HG03103 (cell line): ENCODE measurements at regions not wholly inside any gene's neighbourhood (a gene's known extent, or its start where the extent isn't known, plus 50 kb on each side); places are given as distances from the start of the nearest gene placed in this dataset.

Experiments used
- ATAC-seq: cut with Tn5 transposase; IDR thresholded peaks from one replicate; pipeline ENCODE4 v1.9.1; 2021; ENCODE audit warnings: low read depth; ENCODE audit not compliant: unreplicated experiment

DNA sequence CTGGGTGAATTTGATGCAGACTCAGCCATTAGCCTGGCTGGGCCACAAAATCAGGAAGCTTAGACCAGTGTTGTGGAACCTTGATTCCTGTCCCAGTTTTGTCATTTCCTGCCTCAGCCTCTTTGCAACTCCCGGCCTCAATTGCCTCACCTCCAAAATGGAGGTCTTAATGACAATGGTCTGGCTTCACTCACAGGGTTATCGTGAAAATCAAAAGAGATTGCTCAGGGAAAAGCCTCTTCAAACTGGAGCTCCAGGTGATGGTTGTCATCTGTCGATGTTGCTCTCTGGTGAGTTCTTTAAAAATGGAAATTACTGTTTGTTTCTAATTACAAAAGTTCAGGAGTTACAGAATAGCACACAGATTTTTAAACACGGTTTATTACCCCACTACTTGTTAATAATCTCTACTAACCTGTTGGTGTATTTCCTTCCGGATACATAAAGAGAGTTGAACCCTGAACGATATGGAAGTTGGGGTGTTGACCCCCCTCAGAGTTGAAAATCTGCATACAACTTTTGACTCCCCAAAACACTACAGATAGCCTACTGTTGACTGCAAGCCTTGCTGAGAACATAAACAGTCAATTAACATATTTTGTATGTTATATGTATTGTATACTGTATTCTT is 109.9 kb upstream of the CPEB4 start:
- ATAC-seq = no peak

DNA sequence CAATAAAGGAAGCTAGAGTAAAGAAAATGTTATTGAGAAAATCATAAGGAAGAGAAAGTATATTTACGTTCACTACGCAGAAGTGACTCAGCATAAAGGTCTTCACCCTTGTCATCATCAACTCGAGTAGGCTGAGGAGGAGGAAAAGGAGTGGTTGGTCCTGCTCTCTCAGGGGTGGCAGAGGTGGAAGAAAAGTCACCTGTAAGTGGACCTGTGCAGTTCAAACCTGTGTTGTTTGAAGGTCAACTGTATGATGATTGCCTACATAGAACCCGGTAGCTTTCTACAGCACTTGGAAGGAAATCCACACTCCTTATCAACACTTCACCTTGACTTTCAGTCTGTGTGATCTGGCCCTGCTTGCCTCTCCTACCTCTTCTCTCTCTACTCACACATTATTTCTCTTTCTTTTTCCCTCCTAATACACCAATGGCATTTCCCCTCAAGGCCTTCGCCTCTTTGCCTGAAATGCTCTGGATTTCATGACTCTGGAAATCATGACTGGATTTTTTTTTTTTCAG is 109.3 kb upstream of the CPEB4 start:
- no peak for ATAC-seq

DNA sequence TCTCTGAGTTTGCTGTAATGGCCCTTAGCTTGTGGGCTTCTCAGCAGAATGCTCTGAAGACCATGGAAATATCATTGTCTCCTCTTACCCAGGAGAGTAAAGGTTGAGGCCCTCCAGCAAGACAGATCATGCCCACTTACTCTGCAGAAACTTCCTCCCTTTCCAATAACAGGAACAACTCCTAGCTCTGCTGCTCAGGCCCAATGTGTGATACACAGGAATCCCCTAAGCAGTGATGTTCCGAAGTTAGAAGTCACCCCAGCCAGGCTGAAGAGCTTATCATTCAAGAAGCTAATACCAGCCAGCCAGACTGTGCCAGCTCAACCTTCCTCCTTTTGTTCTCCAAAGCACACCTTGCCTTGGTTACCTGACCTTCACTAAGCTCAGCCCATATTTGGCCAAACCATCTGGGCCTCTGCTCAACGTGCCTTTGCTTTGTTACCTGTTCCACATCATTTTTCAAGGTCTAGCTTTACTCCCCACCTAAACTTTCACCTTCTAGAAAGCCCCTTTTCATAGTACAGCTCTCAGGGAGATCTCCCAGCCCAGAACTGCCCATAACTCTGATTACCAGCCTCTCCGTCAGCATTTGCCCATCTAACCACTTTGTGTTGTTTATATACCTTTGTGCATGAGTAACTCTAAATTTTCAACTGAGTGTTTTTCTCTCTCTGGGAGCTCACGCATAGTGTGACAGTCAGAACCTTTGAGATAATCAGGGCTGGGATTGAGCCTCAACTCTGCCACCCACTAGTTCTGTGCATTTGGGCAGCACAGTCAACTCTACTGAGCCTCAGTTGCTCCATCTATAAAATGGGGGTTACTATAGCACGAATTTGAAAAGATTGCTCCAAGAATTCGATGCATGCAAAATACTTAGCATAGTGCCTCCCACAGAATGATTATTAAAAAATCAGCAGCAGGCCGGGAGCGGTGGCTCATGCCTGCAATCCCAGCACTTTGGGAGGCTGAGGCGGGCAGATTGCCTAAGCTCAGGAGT is 107.6 kb upstream of the CPEB4 start:
- no peak for ATAC-seq

DNA sequence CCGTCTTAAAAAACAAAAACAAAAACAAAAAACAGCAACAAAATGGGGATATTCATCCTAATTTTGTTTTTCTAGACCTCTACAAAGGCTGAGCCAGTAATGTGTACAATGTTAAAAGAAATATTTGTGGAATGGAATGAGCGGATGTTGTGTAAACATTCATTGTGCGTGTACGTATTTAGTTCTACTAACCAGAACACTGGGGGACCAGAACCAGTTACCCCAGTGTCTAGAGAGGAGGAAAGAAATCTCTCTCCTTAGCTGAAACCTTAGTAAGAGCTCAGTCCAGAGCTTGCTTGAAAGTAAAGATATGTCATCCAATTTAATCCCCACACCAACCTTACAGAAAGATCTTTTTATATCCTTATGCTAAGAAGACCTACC is 106.7 kb upstream of the CPEB4 start:
- no peak for ATAC-seq

DNA sequence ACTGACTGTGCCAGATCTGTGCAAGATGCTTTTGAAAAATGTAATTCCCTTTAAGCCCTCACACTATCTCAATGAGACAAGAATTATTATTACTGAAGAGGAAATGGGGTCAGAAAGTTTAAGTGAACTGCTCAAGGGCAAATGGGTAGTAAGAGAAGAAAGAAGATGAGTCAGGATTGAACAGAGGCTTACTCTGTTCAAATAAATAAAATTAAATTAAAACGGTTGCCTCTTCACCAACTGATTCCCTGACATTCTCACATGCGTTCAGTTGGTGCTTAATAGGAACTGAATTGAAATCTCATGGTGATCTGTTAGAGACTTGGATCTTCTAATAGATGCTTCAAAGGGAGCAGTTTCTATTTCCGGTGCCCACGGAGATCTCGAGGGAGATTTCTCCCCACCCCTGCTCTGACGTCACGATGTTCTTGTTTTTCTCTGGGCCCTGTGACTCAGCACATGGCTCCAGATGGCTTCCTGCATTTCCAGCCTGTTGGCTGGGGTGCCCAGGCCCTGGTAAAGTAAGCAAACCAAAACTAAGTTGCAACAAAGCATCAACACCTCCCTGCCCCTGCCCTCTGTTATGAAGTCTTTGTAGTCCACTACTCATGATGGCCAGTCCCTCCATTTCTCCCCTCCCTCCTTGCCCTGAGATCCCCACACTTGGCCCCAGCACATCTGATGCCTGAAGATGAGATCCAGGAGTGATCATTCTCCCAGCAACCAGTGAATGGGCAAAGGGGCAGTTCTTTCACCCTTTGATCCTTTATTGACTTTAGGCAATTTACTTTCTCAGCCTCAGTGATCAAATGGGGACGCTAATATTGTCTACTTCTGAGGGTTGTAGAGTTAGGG is 106.1 kb upstream of the CPEB4 start:
- no peak for ATAC-seq

DNA sequence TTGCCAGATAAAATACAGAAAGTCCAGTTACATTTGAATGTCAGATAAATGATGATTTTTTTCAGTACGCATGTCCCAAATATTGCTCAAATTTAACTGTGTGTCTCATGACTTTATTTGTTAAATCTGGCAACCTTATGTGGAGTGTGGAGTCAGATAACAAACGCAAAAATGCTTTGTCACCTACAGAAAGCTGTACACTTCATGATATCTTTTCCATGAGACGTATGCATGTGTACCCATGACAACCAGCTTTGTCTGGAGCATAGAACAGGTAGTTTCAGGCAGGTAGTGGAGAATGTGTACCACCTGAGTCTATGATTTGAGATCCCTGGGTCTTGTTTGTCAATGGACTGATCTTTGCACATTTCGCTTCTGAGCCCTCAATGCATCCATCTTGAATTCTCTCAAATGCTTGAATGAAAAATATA is 105.5 kb upstream of the CPEB4 start:
- ATAC-seq = no peak

DNA sequence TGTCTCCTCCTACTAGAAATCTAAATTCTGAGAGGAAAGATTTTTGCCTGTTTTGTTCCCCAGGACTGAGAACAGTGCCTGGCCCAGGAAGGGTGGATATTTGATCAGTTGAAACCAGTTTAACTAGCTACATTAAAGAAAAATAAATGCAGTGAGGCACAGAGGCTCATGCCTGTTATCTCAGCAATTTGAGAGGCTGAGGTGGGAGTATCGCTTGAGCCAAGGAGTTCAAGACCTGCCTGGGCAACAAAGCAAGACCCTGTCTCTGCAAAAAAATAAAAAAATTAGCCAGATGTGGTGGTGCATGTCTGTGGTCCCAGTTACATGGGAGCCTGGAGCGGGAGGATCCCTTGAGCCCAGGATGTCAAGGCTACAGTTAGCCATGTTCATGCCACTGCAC is 104.8 kb upstream of the CPEB4 start:
- no peak for ATAC-seq

DNA sequence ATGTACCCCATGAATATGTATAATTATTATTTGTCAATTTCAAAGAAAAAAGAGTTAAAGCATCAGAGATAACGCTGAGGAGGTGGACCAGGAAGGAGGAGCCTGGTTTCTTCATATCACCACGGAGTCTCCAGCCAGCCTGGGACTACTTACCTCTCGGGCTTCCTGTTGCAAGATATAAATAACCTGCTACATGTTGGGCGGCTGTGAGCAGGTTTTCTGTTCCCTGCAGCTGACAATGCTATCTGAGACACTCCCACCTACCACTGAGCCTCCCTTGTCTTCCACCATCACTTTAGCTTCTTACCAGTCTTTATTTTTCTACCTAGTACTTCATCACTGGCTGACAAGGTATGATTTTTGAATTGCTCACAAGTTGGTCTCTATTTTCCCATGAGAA is 102.7 kb upstream of the CPEB4 start:
- ATAC-seq = no peak

DNA sequence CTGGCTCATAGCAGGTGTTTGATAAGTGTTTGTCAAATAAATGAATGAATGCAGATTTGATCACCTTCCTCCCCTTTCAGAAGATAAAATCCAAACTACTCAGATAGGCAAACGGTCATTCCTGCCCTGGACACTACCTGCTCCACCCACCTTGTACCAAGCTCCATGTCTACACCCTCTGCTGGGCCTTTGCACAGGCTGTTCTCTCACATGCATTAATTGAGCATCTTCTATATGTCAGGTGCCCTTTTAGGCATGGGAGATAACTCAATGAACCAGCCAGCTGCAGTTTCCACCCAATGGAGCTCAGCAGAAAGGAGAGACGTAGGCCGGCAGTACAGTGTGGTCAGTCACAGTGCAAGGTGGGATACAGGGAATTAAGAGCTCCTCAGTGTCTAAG is 102.3 kb upstream of the CPEB4 start:
- no peak for ATAC-seq

DNA sequence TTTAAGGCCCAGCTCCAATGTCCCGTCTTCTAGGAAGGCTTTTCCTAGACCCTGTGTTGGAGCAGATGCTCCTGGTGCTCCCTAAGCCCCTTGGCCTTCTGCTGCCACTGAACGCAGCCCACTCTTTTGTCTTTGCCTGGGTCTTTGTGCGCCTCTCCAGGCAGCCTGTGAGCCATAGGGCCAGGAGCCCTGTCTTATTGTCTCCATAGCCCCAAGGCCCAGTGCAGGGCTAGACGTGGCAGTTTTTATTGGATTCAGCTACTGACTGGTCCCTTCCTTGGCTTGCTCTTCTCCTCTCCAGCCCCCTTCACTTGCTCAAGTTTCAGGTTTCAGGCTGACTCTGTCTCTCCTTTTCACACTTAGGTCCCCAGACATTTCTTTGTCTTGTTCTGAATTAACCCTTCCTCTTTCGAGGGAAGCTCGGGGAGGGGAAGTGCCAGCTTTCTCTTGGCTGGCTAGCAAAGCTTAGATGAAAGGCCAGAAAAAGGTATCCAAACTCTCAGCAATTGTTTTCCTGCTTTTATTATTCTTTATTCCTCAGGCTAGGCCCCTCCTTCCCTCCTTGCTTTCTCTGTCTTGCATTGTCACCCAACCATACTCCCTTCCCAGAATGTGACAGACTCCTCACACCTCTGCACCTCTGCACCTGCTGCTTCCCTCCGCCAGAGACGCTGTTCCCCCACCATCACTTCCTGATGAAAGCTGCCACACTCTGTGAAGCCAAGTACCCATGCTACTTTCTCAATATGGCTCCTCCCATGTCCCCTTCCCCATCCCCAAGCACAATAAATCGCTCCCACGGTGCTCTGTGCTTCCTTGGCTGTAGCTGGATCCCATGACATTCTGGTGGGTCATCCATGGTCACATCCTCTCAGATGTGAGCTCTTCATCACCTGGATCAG is 101.6 kb upstream of the CPEB4 start:
- ATAC-seq = peak; percentile 52

DNA sequence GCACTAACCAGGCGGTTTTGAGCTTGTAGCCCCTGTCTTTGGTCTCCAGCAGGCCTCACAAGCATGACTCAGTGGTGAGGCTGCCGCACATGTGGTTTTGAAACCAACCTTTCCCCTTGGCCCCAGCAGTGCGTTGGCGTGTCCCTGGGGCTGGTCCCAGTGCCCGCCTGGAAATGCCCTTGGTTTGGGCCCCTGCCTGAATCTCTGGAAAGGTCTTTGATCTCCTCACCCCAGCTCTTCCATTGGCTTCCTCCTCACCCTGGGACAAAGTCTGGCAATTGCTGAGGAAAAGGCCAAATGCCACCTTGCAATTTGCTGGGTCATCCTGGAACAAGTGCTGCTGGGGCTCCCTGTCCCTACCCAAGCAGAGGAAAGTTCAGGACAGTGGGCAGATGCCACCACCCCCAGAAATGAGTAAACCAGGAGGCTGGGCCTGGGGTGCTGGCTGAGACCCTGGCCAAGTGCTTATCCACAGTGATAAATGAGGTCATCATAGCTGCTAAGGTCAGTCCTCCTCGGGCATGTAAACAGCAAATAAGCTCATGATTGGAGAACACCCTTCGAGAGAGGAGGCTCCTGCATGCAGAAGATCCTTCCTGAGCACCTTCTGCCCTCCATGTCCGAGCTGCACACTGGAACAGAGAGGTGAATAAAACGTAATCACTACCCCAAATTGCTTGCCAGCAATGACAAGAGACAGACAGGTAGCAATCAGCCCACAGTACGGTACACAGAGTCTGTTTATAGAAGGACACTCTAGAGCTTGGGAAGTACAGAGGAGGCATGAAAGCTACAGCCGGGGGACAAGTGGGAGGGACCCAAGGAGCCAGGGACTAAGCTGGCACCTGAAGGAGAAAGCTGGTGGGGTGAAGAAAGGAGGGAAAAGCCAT is 98.9 kb upstream of the CPEB4 start:
- no peak for ATAC-seq

DNA sequence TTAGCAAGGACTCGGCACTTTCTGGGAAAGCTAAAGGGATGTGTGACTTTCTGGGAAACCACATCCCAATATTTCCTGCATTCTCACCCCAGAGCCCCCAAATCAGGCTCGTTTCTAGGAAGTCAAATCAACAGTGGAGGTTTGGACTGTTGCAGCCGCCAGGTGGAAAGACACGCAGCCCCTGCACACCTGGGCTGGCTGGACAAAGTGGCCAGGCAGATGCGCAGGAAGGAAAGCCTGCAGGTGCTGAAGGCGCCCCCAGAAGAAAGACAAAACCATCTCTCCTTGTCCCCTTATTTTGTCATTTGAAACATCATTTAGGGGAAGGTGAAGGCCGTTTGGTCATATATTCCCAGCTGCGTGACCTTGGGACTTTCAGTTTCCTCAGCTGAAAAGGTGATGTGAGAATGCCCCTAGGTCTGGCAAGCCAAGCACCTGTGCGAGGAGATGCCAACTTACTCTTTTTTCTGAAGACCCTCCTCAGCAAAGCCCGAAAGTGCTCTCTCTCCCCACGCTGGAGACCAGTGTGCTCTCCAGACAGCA is 97.9 kb upstream of the CPEB4 start:
- no peak for ATAC-seq

DNA sequence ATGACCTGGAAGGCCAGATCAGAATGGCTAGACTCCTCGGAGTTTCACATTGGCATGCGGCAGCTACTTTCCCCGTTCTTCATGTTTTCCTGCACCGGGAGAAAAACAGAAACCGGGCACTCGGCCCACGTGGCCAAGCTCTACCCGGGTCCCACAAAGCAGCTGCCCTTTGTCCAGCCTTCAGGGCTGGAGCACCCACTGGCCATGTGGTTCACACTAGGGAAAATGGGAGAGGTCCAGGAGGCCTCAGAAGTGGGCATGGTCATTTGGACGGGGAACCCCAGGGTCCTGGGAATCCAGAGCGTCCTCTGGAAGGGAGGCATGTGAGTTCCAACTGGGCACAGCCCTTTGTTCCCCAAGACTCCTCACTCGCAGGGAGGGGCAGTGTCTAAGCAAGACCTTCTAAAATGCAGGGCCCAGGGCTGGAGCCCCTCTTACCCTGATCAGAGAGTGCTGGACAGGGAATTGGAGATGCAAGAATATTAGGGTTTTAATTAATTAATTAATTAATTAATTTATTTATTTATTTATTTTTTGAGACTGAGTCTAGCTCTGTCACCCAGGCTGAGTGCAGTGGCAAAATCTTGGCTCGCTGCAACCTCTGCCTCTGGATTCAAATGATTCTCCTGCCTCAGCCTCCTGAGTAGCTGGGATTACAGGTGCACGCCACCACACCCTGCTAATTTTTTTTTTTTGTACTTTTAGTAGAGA is 97.2 kb upstream of the CPEB4 start:
- ATAC-seq = no peak

DNA sequence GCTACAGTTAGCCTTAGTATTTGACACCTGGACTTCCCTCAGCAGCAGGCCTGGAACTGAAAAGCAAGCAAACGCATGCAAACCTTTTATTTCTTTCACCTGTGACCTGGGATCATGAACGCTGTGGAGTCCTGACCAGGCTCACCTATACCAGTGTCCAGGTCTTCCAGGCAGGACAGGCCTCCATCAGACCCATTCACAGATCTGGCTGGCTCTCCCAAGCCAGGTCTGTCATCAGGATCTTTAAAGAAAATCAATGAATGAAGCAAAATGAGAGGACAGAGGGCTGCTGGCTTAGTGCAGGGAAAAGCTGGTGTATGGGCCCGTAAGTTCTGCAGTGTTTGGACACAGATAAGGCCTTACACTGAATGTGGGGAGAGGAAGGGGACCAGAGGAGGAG is 96.3 kb upstream of the CPEB4 start:
- no peak for ATAC-seq

DNA sequence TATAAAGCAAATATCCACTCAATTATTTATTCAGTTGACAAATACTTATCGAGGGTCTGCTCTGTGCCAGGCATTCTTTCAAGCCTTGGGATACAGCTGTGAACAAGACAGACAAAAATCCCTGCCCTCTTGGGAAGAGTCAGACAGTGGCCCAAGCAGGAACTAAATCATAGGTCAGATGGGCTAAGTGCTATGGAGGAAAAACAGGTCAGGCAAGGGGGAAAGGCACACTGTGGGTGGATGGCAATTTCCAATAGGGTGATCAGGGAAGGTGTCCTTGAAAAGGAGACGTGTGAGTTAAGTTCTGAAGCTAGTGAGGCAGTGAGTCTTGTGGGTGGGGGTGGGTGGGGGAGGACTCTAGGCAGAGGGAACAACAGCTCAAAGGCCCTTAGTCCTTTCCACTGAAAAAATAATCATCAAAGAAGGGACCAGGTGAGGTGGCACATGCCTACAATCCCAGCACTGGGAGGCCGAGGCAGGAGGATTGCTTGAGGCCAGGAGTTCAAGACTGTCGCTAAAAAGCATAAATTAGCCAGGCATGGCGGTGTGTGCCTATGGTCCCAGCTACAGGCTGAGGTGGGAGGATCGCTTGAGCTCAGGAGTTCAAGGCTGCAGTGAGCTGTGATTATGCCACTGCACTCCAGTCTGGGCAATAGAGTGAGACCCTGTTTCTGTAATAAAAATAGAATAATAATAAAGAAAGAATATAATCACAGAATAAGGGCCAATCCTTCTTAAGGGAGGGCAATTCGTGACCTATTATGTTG is 95.2 kb upstream of the CPEB4 start:
- no peak for ATAC-seq

DNA sequence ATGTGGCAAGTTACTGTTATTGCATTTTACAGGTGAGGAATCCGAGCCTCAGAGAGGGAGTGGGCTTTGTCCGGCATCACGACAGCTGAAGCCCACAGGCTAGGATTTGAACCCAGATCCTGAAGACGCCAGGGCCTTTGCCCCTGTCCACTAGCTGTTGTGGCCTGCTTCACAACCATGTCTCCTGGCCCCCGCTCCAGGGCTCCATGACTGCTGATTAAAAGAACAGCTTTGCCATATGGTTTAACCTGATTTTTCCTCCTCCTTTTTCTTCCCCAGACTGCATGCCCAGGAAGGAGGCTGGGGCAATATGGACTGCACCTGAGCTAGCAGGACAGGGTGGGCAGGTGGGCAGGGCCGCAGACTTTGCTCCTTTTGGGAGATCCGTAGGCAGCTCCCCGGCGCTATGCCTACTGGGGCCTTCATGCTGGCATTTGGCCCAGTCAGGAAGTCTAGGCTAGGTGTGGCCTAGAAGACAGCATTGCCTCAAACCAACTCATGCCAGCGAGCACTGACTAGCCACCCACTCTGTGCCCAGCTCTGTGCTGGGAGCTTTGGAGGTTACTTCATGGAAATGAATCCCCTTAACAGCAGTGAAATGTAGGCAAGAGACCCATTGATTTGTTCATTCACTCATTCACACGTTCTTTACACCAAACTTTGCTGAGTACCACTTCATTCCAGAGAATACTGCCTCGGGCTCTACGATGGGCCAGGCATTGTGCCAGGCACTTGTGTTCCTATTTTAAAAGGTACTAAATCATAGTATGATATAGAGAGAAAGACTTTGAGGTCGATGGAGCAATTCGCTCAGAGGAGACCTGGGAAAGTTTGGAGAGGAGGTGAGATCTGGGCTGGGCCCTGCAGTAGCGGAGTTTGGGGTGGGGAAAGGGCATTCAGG is 94.3 kb upstream of the CPEB4 start:
- ATAC-seq = no peak
